RCC 7860 (cell line): ENCODE measurements at regions not wholly inside any gene's neighbourhood (a gene's known extent, or its start where the extent isn't known, plus 50 kb on each side); places are given as distances from the start of the nearest gene placed in this dataset.

ENCODE experiments used
- DNase-seq: peaks from one replicate; pipeline ENCODE4 v3.0.0-alpha.2; 2015; ENCODE audit warnings: low spot score
- FAIRE-seq: peaks from 2 replicates; lab custom pipeline; 2012; peaks lifted over from hg19 to GRCh38; lab: Jason Lieb, UNC

DNA sequence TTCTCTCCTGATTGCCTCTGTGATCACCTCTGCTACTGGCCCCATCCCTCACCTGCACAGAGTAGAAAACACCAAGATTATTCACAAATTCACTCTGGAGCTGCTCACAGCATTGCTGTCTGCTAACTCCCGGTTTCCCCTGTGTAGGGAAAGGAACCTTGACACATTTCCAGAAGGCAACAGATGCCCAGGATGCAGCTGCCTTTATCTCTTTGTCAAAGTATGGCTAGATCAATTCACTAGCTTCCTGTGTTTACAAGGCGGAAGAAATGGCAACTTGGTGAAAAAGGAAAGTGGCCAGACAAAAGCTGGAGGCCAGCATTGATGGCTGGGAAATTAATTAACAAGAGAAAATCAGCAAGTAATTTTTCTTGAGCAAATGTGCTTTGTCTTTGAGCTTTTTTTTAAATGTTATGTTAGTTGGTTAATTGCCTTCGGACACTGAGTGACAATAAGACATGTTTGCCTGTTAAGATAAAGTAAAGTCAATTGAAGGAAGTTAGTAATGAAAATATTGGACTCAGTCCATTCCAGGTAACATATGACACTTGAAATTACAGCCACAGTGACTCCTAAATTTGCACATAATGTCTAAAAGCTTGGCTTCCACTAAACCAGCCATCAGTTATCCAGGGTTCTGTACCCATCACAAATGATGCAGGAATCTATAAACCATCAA is 394.6 kb upstream of the IL12A start:
- FAIRE-seq, result no peak
- no peak for DNase-seq

- DNase-seq (no peak), FAIRE-seq (no peak)
These were observed 388.3 kb upstream of the IL12A start for GRCh38 chr3:159600291-159600690.

DNA sequence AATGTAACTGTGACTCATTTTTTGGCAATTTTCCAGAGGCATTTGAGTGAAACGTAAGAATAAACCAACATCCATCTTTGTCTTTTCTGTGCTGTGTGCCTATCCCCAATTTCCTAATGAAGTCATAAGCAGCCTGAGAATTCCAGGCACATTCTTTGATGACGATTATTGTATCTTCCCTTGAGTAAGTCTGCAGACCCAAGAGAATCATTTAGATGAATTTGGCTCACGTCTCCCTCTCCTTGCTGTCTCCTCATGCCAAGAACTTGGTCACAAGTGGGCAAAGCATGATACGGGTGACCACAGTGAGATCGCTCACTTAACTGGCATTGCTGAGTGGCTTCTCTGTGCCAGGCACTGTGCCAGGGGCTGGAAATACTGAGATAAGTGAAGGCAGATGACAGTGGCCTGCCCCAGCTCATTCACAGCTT is 384.5 kb upstream of the IL12A start:
- DNase-seq (peak; percentile 57), FAIRE-seq (peak; percentile 61)

- DNase-seq (no peak), FAIRE-seq (no peak)
These were observed 383.5 kb upstream of the IL12A start for GRCh38 chr3:159605101-159605500.

GRCh38 chr3:159605776-159606175 is 382.9 kb upstream of the IL12A start:
- no peak for DNase-seq
- FAIRE-seq, result no peak

DNA sequence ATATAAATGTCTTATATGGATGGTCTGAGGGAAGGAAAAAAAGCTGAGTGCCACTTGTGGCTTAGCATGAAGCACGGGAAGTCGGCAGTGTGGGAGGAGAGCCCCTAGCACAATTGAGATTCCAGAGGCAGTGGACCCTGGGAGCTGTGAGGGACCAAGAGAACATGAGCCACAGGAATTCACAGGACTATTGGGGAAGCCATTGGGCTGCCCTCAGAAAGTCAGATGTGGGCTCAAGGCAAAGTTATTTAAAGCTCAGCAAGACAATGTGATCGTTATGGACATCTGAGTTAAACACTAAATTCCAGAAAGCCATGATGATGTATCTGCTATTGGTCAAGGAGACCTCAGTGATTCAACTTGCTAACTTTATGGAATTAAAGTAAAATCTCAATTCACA is 380.8 kb upstream of the IL12A start:
- DNase-seq (no peak), FAIRE-seq (no peak)

DNA sequence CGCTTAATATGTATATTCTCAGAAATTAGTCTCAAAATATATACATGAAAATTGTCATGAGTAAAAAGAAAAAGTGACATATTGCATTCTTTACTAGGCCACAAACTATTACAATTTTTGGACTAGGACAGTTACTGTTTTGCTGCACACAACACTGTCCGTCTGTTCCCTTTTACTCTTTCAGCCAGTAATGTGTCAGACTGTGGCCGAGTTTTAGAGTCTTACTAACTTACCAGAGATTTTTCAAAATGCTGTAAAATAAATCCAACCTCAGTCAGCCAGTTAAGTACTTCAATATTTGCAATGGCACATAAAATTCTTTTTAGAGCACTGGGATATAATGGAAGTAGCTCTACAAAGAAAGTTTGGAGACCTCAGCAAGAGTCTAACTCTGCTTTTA is 380.3 kb upstream of the IL12A start:
- DNase-seq (no peak), FAIRE-seq (no peak)

DNA sequence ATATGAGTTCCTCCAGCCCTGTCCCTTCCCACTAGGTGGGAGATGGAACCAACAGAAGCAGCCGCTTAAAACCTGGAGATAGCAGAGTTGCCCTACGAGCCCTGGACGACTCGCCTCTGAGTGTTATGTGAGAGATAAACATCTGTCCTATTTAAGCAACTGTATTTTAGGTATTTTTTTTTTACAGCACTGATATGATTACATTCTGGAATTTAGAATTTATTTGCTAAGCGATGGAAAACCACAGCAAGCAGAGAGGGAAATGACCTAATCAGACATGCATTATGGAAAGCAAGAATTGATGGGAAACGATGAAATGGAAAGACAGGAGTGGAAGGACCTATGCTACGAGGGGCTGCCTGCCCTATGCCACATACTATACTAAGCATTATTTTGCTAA is 379.0 kb upstream of the IL12A start:
- DNase-seq (no peak), FAIRE-seq (no peak)

- peak; percentile 50 for DNase-seq
- no peak for FAIRE-seq
These were observed 372.3 kb upstream of the IL12A start for GRCh38 chr3:159616234-159616825.

- FAIRE-seq (no peak), DNase-seq (no peak)
These were observed 369.2 kb upstream of the IL12A start for GRCh38 chr3:159619341-159619885.

- DNase-seq, result no peak
These were observed 368.4 kb upstream of the IL12A start for GRCh38 chr3:159620281-159620680.

GRCh38 chr3:159620873-159621272 is 367.8 kb upstream of the IL12A start:
- FAIRE-seq (peak; percentile 82), DNase-seq (peak; percentile 67)

More at GRCh38 chr3:159620281-159620680, 368.4 kb upstream of the IL12A start:
- FAIRE-seq, result no peak

DNA sequence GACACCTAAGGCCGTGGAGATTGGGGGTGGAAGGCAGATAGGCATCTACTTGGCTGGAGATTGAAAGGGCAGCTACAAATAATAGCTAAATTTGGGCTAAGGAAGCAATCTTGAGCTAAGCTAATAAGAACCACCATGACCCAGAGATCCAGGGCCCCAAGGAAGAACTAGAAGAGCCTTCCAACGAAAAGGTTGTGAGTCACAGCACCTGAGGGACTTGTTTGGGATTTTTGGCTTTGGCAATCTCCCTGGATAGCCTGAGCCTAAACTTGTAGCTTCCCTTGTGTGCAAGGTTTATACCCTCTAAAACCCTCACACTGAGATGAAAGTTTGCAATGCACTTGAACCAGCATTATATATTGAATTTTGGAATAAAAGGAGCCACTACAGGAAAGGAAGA is 364.0 kb upstream of the IL12A start:
- FAIRE-seq, result no peak
- DNase-seq, result no peak

DNA sequence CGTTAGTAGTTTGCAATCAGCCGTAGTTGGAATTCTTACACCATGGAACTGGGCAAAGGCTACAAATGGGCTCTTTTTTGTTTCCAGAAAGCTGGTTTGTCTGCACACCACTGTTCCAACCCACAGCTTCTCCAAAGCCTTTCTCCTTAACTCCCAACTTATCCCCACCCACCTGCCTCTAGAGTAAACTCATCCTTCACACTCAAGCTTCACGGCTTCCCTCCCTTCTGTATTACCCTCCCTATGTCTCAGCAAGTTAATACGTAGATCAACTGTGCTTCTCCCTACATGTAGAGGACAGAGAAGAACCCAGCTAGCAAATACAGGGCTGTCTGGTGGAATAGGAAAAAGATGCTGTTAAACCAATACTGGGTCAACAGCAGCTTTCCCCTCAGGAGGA is 363.0 kb upstream of the IL12A start:
- FAIRE-seq (no peak), DNase-seq (no peak)

- DNase-seq, result no peak
- FAIRE-seq, result no peak
These were observed 362.0 kb upstream of the IL12A start for GRCh38 chr3:159626598-159626997.

DNA sequence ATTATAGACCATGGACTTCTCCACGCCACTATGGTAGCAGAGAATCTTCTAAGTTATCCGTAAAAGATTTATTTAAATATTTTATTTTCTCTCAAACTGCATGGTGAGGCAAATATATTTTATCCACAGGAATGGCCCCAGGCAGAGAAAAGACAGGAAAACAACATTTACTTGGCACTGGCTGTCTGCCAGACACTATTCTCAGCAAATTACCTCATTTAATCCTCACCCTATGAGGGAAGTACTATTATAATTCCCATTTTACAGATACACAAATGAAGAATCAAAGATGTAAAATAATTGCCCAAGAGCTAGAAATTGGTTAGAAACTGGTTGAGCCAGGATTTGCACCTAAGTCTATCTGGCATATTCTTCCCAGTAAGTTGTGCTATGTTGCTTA is 361.4 kb upstream of the IL12A start:
- no peak for DNase-seq
- FAIRE-seq, result no peak

- FAIRE-seq (no peak), DNase-seq (no peak)
These were observed 361.0 kb upstream of the IL12A start for GRCh38 chr3:159627634-159628033.

DNA sequence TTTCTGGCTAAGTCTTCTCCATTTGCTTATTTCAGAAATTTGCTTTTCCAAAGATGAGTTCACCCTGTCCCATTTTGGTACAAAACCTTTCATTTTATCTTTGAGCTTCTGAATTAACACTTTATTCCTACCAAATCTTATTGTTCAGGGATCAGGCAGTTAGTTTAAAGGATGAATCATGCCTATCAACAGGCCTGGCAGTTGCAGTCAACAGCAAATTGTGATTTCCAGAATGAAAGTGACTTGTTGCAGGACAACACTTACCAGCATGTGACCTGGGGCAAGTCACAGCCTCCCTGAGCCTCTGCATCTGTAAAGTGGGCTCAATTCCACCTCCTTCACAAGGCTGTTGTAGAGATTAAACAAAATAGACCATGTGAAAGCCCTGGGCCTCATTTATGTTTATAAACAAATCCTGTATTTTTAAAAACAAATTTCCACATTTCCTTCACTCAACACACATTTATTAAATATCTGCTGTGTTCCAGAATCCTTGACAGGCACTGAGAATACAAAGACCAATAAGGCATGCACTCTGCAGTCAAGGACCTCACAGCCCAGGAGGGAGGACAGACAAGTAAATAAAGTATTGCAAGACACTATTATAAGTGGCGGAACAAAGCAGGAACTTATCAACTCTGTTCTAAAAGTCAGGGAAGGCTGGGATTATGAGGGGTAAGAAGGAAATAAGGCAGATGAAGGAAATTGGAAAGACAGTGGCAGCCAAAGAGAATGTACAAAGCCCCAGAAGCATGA is 359.1 kb upstream of the IL12A start:
- FAIRE-seq, result no peak
- no peak for DNase-seq

DNA sequence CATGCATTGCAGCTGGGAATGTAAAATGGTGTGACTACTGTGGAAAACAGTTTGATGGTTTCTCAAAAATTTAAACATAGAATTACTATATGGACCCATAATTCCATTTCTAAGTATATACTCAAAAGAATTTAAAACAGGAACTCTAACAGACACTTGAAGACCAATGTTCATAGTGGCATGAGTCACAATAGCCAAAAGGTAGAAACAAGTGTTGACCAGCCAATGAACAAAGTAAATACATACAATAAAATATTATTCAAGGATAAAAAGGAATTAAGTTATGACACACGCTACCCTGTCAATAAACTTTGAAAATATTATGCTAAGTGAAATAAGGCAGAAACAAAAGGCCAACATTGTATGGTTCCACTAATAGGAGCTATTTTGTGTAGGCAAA is 357.4 kb upstream of the IL12A start:
- no peak for DNase-seq
- FAIRE-seq, result no peak

DNA sequence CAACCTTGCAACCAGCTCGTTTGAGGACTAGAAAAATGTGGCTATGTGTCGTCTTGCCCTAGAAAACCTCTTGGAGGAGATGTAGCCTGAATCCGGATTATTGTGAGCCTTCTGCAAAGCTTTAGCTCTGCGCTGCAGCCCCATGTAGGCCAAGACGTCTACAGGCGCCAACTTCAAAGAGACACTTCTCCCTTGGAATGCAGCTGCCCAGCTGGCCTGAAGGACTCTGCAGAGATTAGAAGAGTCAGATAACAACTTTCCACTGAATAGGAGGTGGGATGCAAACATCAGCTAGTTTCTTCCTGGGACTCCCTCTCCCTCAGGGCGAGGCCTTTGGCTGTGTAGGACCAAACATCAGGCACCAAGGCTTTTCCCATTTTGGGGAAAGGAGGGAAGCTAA is 356.5 kb upstream of the IL12A start:
- FAIRE-seq (no peak), DNase-seq (no peak)

- DNase-seq (no peak), FAIRE-seq (no peak)
These were observed 355.8 kb upstream of the IL12A start for GRCh38 chr3:159632851-159633250.

DNA sequence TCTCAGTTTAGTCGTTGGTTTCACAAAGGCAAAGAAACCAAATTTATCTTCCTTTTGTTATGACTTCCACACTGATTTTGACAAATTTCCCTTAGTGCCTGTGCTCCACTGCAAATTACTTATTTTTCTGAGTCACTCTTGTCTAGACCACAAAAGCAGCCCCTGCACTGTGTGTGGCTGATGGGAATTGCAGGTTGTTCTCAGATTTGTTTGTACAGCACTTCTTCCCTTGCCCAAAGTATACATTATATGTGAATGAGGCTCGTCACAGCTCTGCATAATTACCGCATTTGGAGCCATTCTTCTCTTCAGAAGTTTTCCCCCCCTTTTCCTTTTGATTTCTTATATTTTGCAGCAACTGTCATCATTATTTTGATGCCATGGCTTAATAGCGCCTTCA is 354.2 kb upstream of the IL12A start:
- DNase-seq, result peak; percentile 64
- peak; percentile 95 for FAIRE-seq
